GM23248 (cell line): ENCODE measurements at regions not wholly inside any gene's neighbourhood (a gene's known extent, or its start where the extent isn't known, plus 50 kb on each side); places are given as distances from the start of the nearest gene placed in this dataset.

Experiments used
- DNase-seq: peaks from one replicate; pipeline ENCODE4 v3.0.0-alpha.2; 2015
- H2AFZ ChIP-seq: fragments of 200-600 bp; sonication (generic); 2 replicates; pipeline ENCODE4 v1.6.1; 2016; ENCODE audit warnings: antibody characterized with exemption
- H3F3A ChIP-seq: fragments of 200-600 bp; sonication (generic); 2 replicates; pipeline ENCODE4 v1.6.1; 2016; ENCODE audit warnings: mild to moderate bottlenecking, antibody characterized with exemption, mixed run types; ENCODE audit not compliant: insufficient read depth
- H3K27ac ChIP-seq: fragments of 200-600 bp; sonication (generic); 2 replicates; pipeline ENCODE4 v1.5.1; 2016; ENCODE audit warnings: mild to moderate bottlenecking
- H3K27me3 ChIP-seq: fragments of 200-600 bp; sonication (generic); replicated peaks from 2 replicates; pipeline ENCODE4 v1.6.1; 2016; ENCODE audit warnings: mild to moderate bottlenecking; ENCODE audit not compliant: insufficient read depth
- H3K36me3 ChIP-seq: fragments of 200-600 bp; sonication (generic); 2 replicates; pipeline ENCODE4 v1.6.1; 2016; ENCODE audit warnings: low read depth, mild to moderate bottlenecking
- H3K4me1 ChIP-seq: fragments of 200-600 bp; sonication (generic); 2 replicates; pipeline ENCODE4 v1.6.1; 2016; ENCODE audit warnings: mild to moderate bottlenecking; ENCODE audit not compliant: insufficient read depth
- H3K4me2 ChIP-seq: fragments of 200-600 bp; sonication (generic); one replicate; pipeline ENCODE4 v1.6.1; 2016; ENCODE audit warnings: mild to moderate bottlenecking; ENCODE audit not compliant: unreplicated experiment
- H3K4me3 ChIP-seq: fragments of 200-600 bp; sonication (generic); 2 replicates; pipeline ENCODE4 v1.5.1; 2016; ENCODE audit warnings: mild to moderate bottlenecking
- H3K79me2 ChIP-seq: fragments of 200-600 bp; sonication (generic); 2 replicates; pipeline ENCODE4 v1.6.1; 2016; ENCODE audit warnings: mild to moderate bottlenecking; ENCODE audit not compliant: insufficient read depth
- H3K9ac ChIP-seq: fragments of 200-600 bp; sonication (generic); 2 replicates; pipeline ENCODE4 v1.6.1; 2016; ENCODE audit warnings: mild to moderate bottlenecking
- H3K9me2 ChIP-seq: fragments of 200-600 bp; sonication (generic); 2 replicates; pipeline ENCODE4 v1.6.1; 2016; ENCODE audit warnings: mixed run types, mild to moderate bottlenecking, moderate library complexity; ENCODE audit not compliant: insufficient read depth
- H3K9me3 ChIP-seq: fragments of 200-600 bp; sonication (generic); one replicate; pipeline ENCODE4 v1.6.1; 2017; ENCODE audit warnings: low read depth
- H4K20me1 ChIP-seq: fragments of 200-600 bp; sonication (generic); 2 replicates; pipeline ENCODE4 v1.6.0; 2016; ENCODE audit not compliant: insufficient read depth
- EZH2 ChIP-seq: fragments of 200-600 bp; sonication (generic); IDR thresholded peaks from 2 replicates; pipeline ENCODE4 v1.6.1; 2018; ENCODE audit warnings: antibody characterized with exemption, mild to moderate bottlenecking; ENCODE audit not compliant: insufficient read depth, poor library complexity, severe bottlenecking
- EZH2phosphoT487 ChIP-seq: fragments of 200-600 bp; sonication (generic); IDR thresholded peaks from 2 replicates; pipeline ENCODE4 v1.6.1; 2018; ENCODE audit warnings: antibody characterized with exemption, moderate library complexity, mild to moderate bottlenecking, low read depth; ENCODE audit not compliant: insufficient read depth
- WGBS, 2 experiments: methylation state at CpG; one replicate each; pipeline ENCODE4 v1.1.6; 2015 to 2017; ENCODE audit warnings: low lambda C conversion rate in 2 of 2, low coverage in 1 of 2; ENCODE audit errors: missing lambda C conversion rate in 2 of 2; 5-methylcytosine and 5-hydroxymethylcytosine counted together
- in situ Hi-C: fragments of 300-500 bp; cut with MboI; formaldehyde crosslinking; loops from 2 replicates; pipeline ENCODE4 v1.15.0; 2020

DNA sequence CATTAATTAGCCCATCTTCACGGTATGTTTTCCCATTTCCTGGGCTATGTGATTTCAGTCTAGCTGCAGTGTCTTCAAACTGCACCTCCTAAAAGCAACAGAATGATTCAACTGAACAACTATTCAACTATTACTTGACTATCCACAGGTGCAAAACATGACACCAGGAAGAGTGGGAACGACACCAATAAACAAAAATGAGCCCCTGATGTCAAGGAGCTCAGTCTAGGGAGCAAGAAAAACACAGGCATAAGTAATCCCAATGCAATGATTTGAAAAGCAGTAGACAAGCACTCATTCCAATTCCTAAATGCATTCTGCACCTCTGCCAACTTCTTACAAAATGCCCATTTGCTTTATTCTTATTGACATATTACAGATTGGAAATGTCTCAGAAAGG, 285.6 kb downstream of the ETS1 start:
- peaks cover 10% of the 10 kb centered on the region; the same call in 1 of the 2 replicates for H3F3A ChIP-seq
- H3K9me2 ChIP-seq, result no peaks in the 10 kb centered on the region
- WGBS, 2 experiments, result 93 to 97% methylated on average over 2 of the region's 2 CpGs
- H3K4me3 ChIP-seq, result no peak overlapping the region
- no peak overlapping the region for H2AFZ ChIP-seq
- no peaks in the 10 kb centered on the region for H3K36me3 ChIP-seq
- in situ Hi-C loops, result no loop called here
- DNase-seq, result no peak
- no peak overlapping the region for H3K9ac ChIP-seq
- no peaks in the 10 kb centered on the region for H4K20me1 ChIP-seq
- H3K27me3 ChIP-seq, result no peaks in the 10 kb centered on the region
- no peaks in the 10 kb centered on the region for H3K79me2 ChIP-seq
- H3K4me2 ChIP-seq, result no peak overlapping the region
- no peak overlapping the region for H3K27ac ChIP-seq
- no peaks in the 10 kb centered on the region for H3K9me3 ChIP-seq
- peaks cover 8% of the 10 kb centered on the region for H3K4me1 ChIP-seq
- TF ChIP-seq EZH2phosphoT487 (no peak), EZH2 (no peak)

DNA sequence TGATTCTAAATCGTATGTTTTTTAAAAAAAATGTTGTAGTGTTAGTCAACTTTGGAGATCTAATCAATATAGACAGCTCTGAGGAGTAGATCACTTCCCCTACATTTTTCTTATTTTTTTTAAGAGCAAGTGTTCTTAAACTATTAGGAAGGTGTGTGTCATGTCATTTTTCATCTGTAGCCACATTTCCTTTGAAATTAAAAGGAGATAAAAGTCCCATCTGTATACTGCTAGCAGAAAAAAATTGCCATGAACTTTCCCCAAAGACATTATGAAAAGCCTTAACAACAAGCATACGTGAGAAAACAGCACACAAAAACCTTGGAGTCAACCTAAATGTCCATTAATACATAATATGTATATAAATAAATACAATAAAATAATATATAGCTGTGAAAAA, 286.6 kb downstream of the ETS1 start:
- Histone ChIP-seq H3K27me3 (no peaks in the 10 kb centered on the region), H3K79me2 (no peaks in the 10 kb centered on the region), H3K9ac (no peak overlapping the region), H3K4me3 (no peak overlapping the region), H3F3A (peaks cover 10% of the 10 kb centered on the region; the same call in 1 of the 2 replicates), H3K4me1 (peaks cover 8% of the 10 kb centered on the region), H3K36me3 (no peaks in the 10 kb centered on the region), H4K20me1 (no peaks in the 10 kb centered on the region), H2AFZ (no peak overlapping the region), H3K9me2 (no peaks in the 10 kb centered on the region), H3K9me3 (no peaks in the 10 kb centered on the region), H3K27ac (no peak overlapping the region), H3K4me2 (no peak overlapping the region)
- DNase-seq, result no peak
- no peak for TF ChIP-seq EZH2phosphoT487
- TF ChIP-seq EZH2, result no peak
- in situ Hi-C loops, result no loop called here
- WGBS, 2 experiments, result 82 to 88% methylated on average over 2 of the region's 2 CpGs

DNA sequence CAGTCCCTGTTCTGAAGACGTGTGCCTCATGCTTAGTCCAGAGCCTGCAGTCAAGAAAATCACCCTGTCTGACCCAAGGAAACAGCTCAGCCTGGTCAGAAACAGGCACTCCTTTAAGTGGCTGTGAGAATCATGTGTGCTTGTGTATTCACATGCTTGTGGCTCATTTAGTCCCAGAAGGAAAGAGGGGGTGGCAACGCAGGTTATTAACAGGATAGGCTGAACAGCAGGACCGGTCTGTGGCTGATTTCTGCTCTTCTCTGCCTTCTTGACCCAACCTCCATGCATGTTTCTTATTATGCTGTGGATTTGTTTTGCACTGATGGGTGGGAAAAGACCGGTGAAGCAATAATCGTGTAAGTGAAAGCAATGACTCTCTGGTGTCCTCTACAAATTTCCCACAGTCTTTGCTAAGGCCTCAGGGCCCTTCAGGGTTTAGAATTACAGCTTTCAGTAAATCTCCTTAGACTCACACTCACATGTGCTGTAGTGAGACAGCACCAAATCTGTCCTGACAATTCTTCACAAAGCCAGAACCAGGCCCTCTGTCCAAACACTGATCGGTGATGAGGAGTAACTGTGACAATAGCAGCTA, 288.1 kb downstream of the ETS1 start:
- peak overlapping the region; percentile 51 for H3K27ac ChIP-seq
- TF ChIP-seq EZH2phosphoT487 (no peak), EZH2 (no peak)

DNA sequence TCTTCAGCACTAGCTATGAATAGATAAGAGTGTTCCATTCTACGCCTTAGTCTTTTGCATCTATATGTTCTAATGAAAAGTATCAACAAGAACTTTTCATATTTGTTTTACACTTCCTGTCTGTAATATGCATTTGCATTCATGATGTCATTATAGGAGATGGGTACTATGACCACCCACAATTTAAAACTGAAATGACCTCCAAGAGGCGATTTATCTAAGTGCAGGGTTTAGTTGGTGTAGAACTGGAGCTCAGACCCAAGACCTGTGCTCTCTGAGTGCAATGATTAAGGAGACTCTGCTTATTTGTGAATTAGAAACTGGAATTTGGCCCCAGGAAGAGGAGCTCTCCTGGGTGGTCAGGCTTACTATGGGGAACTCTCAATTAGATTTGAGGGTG, 289.1 kb downstream of the ETS1 start:
- Histone ChIP-seq H3K9me3 (no peaks in the 10 kb centered on the region), H3K4me2 (no peak overlapping the region), H3F3A (peaks cover 10% of the 10 kb centered on the region; the same call in 1 of the 2 replicates), H3K9me2 (no peaks in the 10 kb centered on the region), H3K4me1 (peaks cover 17% of the 10 kb centered on the region), H3K4me3 (no peak overlapping the region), H3K36me3 (no peaks in the 10 kb centered on the region), H2AFZ (no peak overlapping the region), H3K27me3 (no peaks in the 10 kb centered on the region), H3K27ac (no peak overlapping the region), H3K79me2 (no peaks in the 10 kb centered on the region), H4K20me1 (no peaks in the 10 kb centered on the region), H3K9ac (no peak overlapping the region)
- TF ChIP-seq EZH2 (no peak), EZH2phosphoT487 (no peak)
- in situ Hi-C loops, result loop anchor here (10.0 kb wide), 1 partner anchor 337 kb away; no protein-coding TSS in a partner anchor
- DNase-seq, result no peak
- 98 to 100% methylated on average over 2 of the region's 2 CpGs for WGBS, 2 experiments

More for the DNA sequence above, 288.1 kb downstream of the ETS1 start:
- H3K27me3 ChIP-seq, result no peaks in the 10 kb centered on the region
- peak; percentile 75 for DNase-seq
- H3K79me2 ChIP-seq, result no peaks in the 10 kb centered on the region
- no peaks in the 10 kb centered on the region for H4K20me1 ChIP-seq
- H3F3A ChIP-seq, result peaks cover 10% of the 10 kb centered on the region; the same call in 1 of the 2 replicates
- H3K36me3 ChIP-seq, result no peaks in the 10 kb centered on the region
- H3K4me3 ChIP-seq, result no peak overlapping the region
- 26 to 27% methylated on average over 6 of the region's 6 CpGs for WGBS, 2 experiments
- H3K4me1 ChIP-seq, result peaks cover 16% of the 10 kb centered on the region
- peak overlapping the region; percentile 45 for H3K9ac ChIP-seq
- peak overlapping the region; percentile 54 for H2AFZ ChIP-seq
- H3K9me3 ChIP-seq, result no peaks in the 10 kb centered on the region
- peak overlapping the region; percentile 8 for H3K4me2 ChIP-seq
- H3K9me2 ChIP-seq, result no peaks in the 10 kb centered on the region
- in situ Hi-C loops, result loop anchor here (10.0 kb wide), 1 partner anchor 336 kb away; no protein-coding TSS in a partner anchor

DNA sequence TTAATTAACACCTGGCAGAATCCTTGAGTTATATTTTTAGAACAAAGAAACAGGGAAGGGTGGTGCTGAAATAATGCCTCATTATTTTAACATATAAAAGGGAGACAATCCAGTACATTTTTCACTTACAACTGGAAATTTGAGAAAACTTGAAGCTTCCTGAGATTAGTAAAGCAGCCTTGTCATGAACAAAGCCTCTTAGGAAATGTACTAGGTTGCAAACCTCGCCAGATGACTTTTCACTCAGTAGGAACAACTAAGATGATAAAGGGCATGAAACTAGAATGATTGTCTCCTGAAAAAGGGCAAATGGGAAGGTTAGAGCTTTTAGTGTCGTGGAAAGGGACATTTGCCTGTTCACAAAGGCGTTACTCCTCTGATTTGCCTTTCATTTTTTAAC, 289.6 kb downstream of the ETS1 start:
- 94 to 97% methylated on average over 3 of the region's 3 CpGs for WGBS, 2 experiments
- peaks cover 10% of the 10 kb centered on the region; the same call in 1 of the 2 replicates for H3F3A ChIP-seq
- no peak for TF ChIP-seq EZH2
- TF ChIP-seq EZH2phosphoT487, result no peak

More for the DNA sequence above, 289.6 kb downstream of the ETS1 start:
- H3K9me3 ChIP-seq, result no peaks in the 10 kb centered on the region
- no peak overlapping the region for H3K9ac ChIP-seq
- DNase-seq, result no peak
- H3K4me2 ChIP-seq, result no peak overlapping the region
- no peak overlapping the region for H3K4me3 ChIP-seq
- no peaks in the 10 kb centered on the region for H3K36me3 ChIP-seq
- no peaks in the 10 kb centered on the region for H3K9me2 ChIP-seq
- H3K27me3 ChIP-seq, result no peaks in the 10 kb centered on the region
- no peaks in the 10 kb centered on the region for H4K20me1 ChIP-seq
- no peaks in the 10 kb centered on the region for H3K79me2 ChIP-seq
- in situ Hi-C loops, result loop anchor here (10.0 kb wide), 1 partner anchor 337 kb away; no protein-coding TSS in a partner anchor
- peaks cover 17% of the 10 kb centered on the region for H3K4me1 ChIP-seq
- H2AFZ ChIP-seq, result no peak overlapping the region
- no peak overlapping the region for H3K27ac ChIP-seq
